GM21526 (cell line): ENCODE measurements at regions not wholly inside any gene's neighbourhood (a gene's known extent, or its start where the extent isn't known, plus 50 kb on each side); places are given as distances from the start of the nearest gene placed in this dataset.
"Not testable (repeated sequence)": the region's sequence is repeated elsewhere in the genome, so short reads cannot be mapped to it uniquely, and the experiment has no call there.

ENCODE experiments used
- ATAC-seq: cut with Tn5 transposase; IDR thresholded peaks from one replicate; pipeline ENCODE4 v1.9.1; 2021; ENCODE audit warnings: moderate library complexity; ENCODE audit not compliant: unreplicated experiment, low FRiP score

GRCh38 chr18:6521803-6522418 is 107.2 kb upstream of the L3MBTL4 start:
- ATAC-seq = no peak

DNA sequence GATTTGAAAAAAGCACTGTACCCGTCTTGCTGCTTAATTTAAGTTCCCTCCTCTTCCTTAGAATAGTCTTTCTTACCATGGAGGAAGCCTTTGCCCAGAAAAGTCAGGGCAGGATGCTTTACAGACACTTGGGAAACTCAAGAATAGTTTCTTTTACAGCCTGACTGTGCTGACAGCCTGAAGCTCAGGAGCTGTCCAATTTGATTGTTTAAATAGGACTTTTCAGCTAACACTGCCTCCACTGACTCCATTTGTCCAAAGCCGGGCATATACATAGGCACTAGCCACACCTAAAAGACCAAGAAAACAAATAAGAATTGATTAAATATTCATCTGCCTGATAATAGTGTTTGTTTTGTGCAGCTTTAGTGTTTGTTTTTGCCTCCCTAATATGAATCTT is 110.9 kb upstream of the L3MBTL4 start:
- ATAC-seq = no peak

- ATAC-seq = peak; percentile 52
These were observed 122.8 kb upstream of the L3MBTL4 start for GRCh38 chr18:6537475-6537874.

- ATAC-seq = not testable (repeated sequence)
These were observed 126.5 kb upstream of the L3MBTL4 start for GRCh38 chr18:6541131-6541679.

- no peak for ATAC-seq
These were observed 127.6 kb upstream of the L3MBTL4 start for GRCh38 chr18:6542296-6542695.

GRCh38 chr18:6543330-6543908 is 128.7 kb upstream of the L3MBTL4 start:
- ATAC-seq = no peak

GRCh38 chr18:6546229-6546628 is 131.5 kb upstream of the L3MBTL4 start:
- no peak for ATAC-seq

- no peak for ATAC-seq
These were observed 132.8 kb upstream of the L3MBTL4 start for GRCh38 chr18:6547476-6547875.

DNA sequence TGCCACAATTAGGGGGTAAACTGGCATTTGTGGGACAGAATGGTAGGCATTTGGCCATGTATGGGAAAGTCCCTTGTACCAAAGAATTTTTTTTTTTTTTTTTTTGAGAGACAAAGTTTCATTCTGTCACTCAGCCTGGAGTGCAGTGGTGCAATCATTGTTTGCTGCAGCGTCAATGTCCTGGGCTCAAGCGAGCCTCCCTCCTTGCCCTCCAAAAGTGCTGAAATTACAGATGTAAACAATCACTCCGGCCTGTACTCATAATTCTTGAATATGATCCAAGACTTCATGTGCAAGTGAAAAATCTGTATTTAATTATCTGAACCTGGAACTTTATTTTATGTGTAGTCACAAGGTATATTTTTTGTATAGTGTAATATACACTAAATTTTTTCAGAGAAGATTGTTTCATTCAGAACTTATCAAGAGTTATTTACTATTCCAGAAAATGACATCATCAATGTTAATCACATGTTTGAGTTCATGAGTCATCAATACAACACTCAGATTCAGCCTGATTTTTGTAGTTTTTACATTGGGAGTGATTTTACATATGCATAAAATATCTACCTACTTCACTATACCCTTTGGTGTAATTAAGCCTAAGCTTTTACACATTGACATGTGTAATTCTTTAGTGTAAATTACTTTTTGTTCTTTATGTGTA is 138.7 kb upstream of the L3MBTL4 start:
- ATAC-seq = no peak

- no peak for ATAC-seq
These were observed 142.5 kb upstream of the L3MBTL4 start for GRCh38 chr18:6557057-6557769.

GRCh38 chr18:6557770-6558248 is 143.1 kb upstream of the L3MBTL4 start:
- no peak for ATAC-seq

GRCh38 chr18:6558446-6559156 is 143.9 kb upstream of the L3MBTL4 start:
- ATAC-seq = no peak

- ATAC-seq = no peak
These were observed 144.6 kb upstream of the L3MBTL4 start for GRCh38 chr18:6559296-6559695.

GRCh38 chr18:6561016-6561415 is 146.3 kb upstream of the L3MBTL4 start:
- ATAC-seq = no peak

DNA sequence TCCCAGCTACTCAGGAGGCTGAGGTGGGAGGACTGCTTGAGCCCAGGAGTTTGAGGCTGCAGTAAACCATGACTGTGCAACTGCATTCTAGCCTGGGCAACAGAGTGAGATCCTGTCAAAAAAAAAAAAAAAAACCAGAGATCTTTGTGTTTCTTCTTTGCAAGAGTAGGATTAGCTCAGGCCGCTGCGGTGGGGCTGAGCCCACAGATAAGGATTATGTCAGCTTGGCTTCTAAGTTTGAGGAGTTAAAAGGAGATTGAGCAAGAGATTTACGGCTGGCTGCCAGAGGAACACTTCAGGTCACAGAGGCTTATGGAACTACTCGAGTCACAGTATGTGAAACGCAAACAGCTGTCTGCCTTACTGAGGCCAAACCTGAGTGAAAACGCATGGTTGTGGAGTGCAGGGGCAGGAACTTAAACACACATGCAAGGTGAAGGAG is 146.7 kb upstream of the L3MBTL4 start:
- no peak for ATAC-seq

DNA sequence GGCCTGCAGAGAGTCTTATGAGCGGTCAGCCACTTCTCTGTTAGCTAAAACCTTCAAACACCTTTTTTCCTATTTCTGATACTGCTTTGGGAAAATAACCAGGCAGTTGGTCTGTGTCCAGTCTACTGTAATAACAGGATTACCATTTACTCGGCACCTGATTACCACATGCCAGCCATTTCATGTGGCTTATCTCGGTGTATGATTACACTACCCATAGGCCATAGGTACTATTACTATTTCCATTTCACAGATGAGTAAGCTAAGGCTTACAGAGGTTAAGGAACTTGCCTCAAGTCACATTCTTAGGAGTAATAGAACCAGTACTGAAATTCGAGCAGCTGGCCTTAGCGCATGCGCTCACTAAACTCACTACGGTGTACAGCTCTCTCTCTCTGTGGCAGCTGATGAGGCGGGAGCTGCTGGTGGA is 147.2 kb upstream of the L3MBTL4 start:
- no peak for ATAC-seq

DNA sequence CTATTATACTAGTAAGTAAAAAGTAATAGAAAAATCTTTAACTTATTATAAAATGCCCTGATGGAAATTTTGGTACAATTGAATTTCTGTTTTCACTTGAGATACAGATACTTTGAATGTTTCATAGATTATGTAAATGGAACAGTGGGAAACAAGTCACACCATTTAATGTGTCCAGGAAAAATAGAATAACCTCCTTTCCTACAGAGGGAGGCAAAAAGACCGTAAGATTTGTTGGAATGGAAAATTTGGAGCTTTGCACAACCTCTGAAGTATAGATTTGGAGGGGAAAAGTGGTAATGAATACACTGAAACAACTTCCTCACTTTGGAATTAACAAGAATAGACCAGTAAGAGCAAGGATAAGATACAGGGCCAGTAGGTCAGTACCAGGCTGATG is 149.2 kb upstream of the L3MBTL4 start:
- no peak for ATAC-seq

GRCh38 chr18:6564950-6565814 is 150.5 kb upstream of the L3MBTL4 start:
- no peak for ATAC-seq

DNA sequence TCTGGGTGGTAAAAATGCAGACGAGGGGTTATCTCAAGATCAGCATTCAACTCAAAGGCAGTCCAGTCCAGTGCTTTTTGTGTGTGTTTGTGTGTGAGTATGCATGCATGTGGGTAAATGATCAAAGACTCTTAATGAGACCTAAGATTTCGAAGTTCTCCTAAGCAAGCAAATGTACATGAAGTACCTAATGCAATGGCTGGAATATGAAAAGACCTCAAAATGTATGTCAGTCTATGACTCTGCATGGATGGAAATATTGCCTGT is 151.0 kb upstream of the L3MBTL4 start:
- ATAC-seq = no peak
